A549 (cell line): ENCODE measurements at regions not wholly inside any gene's neighbourhood (a gene's known extent, or its start where the extent isn't known, plus 50 kb on each side); places are given as distances from the start of the nearest gene placed in this dataset.

Experiments
- ATAC-seq, 2 experiments: fragments of 200-7000 bp in 1 of 2; fragments of >200 bp in 1 of 2; cut with Nextera tagmentation in 1 of 2; cut with Tn5 transposase in 1 of 2; 3 replicates each; pipeline versions ENCODE4 v1.8.0 to v1.9.1; 2018 to 2020; ENCODE audit warnings: mild to moderate bottlenecking in 1 of 2, moderate library complexity in 1 of 2
- CTCF ChIA-PET: fragments of 300-600 bp; sonication (Branson Sonifier 250); formaldehyde crosslinking; extraction: SDS; loops from one replicate; lab custom pipeline; 2021; ENCODE audit warnings: antibody characterized with exemption, inconsistent platforms; lab: Yijun Ruan, JAX
- POLR2A ChIA-PET: fragments of 350-600 bp; formaldehyde crosslinking; extraction: SDS; loops from one replicate; lab custom pipeline; 2021; ENCODE audit warnings: antibody characterized with exemption, inconsistent platforms; lab: Yijun Ruan, JAX
- DNase-seq, 2 experiments: peaks; one replicate each; pipeline versions ENCODE4 v3.0.0 to v3.0.0-alpha.2; 2011 to 2016; ENCODE audit warnings: low read depth in 1 of 2, low spot score in 1 of 2
- FAIRE-seq: peaks from 2 replicates; lab custom pipeline; 2011; peaks lifted over from hg19 to GRCh38; lab: Jason Lieb, UNC
- H3K27ac ChIP-seq, 2 experiments: fragments of >200 bp; sonication (Bioruptor Twin); formaldehyde crosslinking; 3 replicates each; pipeline ENCODE4 v1.5.1; 2016 to 2017
- H3K4me1 ChIP-seq: fragments of >200 bp; sonication (Bioruptor Twin); formaldehyde crosslinking; 3 replicates; pipeline ENCODE4 v1.6.1; 2016
- H3K4me2 ChIP-seq: fragments of >200 bp; sonication (Bioruptor Twin); formaldehyde crosslinking; 3 replicates; pipeline ENCODE4 v1.6.1; 2016
- H3K4me3 ChIP-seq: fragments of >200 bp; sonication (Bioruptor Twin); formaldehyde crosslinking; 3 replicates; pipeline ENCODE4 v1.5.1; 2016
- H3K9me3 ChIP-seq: fragments of >200 bp; sonication (Bioruptor Twin); formaldehyde crosslinking; 3 replicates; pipeline ENCODE4 v1.6.1; 2016
- ATOH8 ChIP-seq: fragments of 250-450 bp; sonication (Bioruptor Pico); IDR thresholded peaks from 2 replicates; pipeline ENCODE4 v1.5.0; 2020; ENCODE audit warnings: low read depth, mild to moderate bottlenecking, moderate library complexity
- BHLHE40 ChIP-seq: IDR thresholded peaks from 2 replicates; pipeline ENCODE4 v1.6.1; 2012; ENCODE audit warnings: low read depth, low read length, inconsistent platforms
- CBX8 ChIP-seq: fragments of 200-600 bp; sonication (generic); IDR thresholded peaks from 2 replicates; pipeline ENCODE4 v1.6.1; 2016
- CEBPB ChIP-seq, 2 experiments: fragments of >200 bp in 1 of 2; sonication (Bioruptor Twin) in 1 of 2; formaldehyde crosslinking in 1 of 2; IDR thresholded peaks; 2 replicates each; pipeline ENCODE4 v1.6.1; 2012 to 2016
- CHD2 ChIP-seq: fragments of 150-350 bp; IDR thresholded peaks from 2 replicates; pipeline ENCODE4 v1.6.1; 2014; ENCODE audit warnings: low read length; ENCODE audit not compliant: partially characterized antibody
- CHD4 ChIP-seq: fragments of 200-600 bp; sonication (generic); IDR thresholded peaks from 2 replicates; pipeline ENCODE4 v1.6.1; 2016; ENCODE audit warnings: antibody characterized with exemption, mild to moderate bottlenecking, borderline replicate concordance
- EHF ChIP-seq: fragments of 250-450 bp; sonication (Bioruptor Pico); IDR thresholded peaks from 2 replicates; pipeline ENCODE4 v1.5.0; 2020; ENCODE audit warnings: mild to moderate bottlenecking
- ESRRA ChIP-seq: fragments of 150-350 bp; IDR thresholded peaks from 2 replicates; pipeline ENCODE4 v1.6.1; 2014; ENCODE audit warnings: mild to moderate bottlenecking, low read length, borderline replicate concordance
- FOSB ChIP-seq: fragments of 250-450 bp; sonication (Bioruptor Pico); IDR thresholded peaks from 2 replicates; pipeline ENCODE4 v1.5.0; 2020; ENCODE audit warnings: mild to moderate bottlenecking, moderate library complexity
- GATA3 ChIP-seq: IDR thresholded peaks from 2 replicates; pipeline ENCODE4 v1.6.1; 2012; ENCODE audit warnings: borderline replicate concordance
- HOXB13 ChIP-seq: fragments of 250-450 bp; sonication (Bioruptor Pico); IDR thresholded peaks from 2 replicates; pipeline ENCODE4 v1.5.0; 2020; ENCODE audit warnings: low read depth, mild to moderate bottlenecking, moderate library complexity
- HOXB5 ChIP-seq: fragments of 250-450 bp; sonication (Bioruptor Pico); IDR thresholded peaks from 2 replicates; pipeline ENCODE4 v1.5.0; 2020; ENCODE audit warnings: mild to moderate bottlenecking, moderate library complexity
- MAZ ChIP-seq: fragments of 150-350 bp; IDR thresholded peaks from 2 replicates; pipeline ENCODE4 v1.6.1; 2014; ENCODE audit warnings: antibody characterized with exemption, low read depth, low read length, borderline replicate concordance
- MYC ChIP-seq: IDR thresholded peaks from 2 replicates; pipeline ENCODE4 v1.6.1; 2012; ENCODE audit warnings: mild to moderate bottlenecking, inconsistent platforms, low read length, improper control_type of control experiment, borderline replicate concordance
- NR3C1 ChIP-seq: fragments of >200 bp; sonication (Bioruptor Twin); formaldehyde crosslinking; IDR thresholded peaks from 3 replicates; pipeline ENCODE4 v1.6.1; 2017
- PBX3 ChIP-seq: IDR thresholded peaks from 2 replicates; pipeline ENCODE4 v1.6.1; 2012
- POLR2A ChIP-seq: IDR thresholded peaks from 2 replicates; pipeline ENCODE4 v1.6.1; 2012; ENCODE audit warnings: mild to moderate bottlenecking, low read length
- RARB ChIP-seq: fragments of 250-450 bp; sonication (Bioruptor Pico); IDR thresholded peaks from 2 replicates; pipeline ENCODE4 v1.8.0; 2021; ENCODE audit warnings: mild to moderate bottlenecking, moderate library complexity
- REST ChIP-seq: fragments of 200-600 bp; sonication (generic); IDR thresholded peaks from 2 replicates; pipeline ENCODE4 v1.6.1; 2016; ENCODE audit warnings: antibody characterized with exemption, mild to moderate bottlenecking, moderate library complexity
- RFX5 ChIP-seq: fragments of 450-650 bp; IDR thresholded peaks from 2 replicates; pipeline ENCODE4 v1.7.1; 2014; ENCODE audit warnings: antibody characterized with exemption, mild to moderate bottlenecking, moderate library complexity
- RNF2 ChIP-seq: fragments of 200-600 bp; sonication (generic); IDR thresholded peaks from 2 replicates; pipeline ENCODE4 v1.6.1; 2016; ENCODE audit warnings: low read depth, mild to moderate bottlenecking, antibody characterized with exemption, moderate library complexity, borderline replicate concordance
- USF2 ChIP-seq: fragments of 450-650 bp; IDR thresholded peaks from 2 replicates; pipeline ENCODE4 v1.6.1; 2014; ENCODE audit warnings: antibody characterized with exemption
- ZC3H11A ChIP-seq: fragments of 450-650 bp; IDR thresholded peaks from 2 replicates; pipeline ENCODE4 v1.6.1; 2014; ENCODE audit warnings: antibody characterized with exemption, mild to moderate bottlenecking
- ZFP36 ChIP-seq: fragments of 450-650 bp; IDR thresholded peaks from 2 replicates; pipeline ENCODE4 v1.6.1; 2014; ENCODE audit warnings: borderline replicate concordance; ENCODE audit not compliant: partially characterized antibody
- WGBS: methylation state at CpG from one replicate; pipeline ENCODE4 v1.1.6; 2017; ENCODE audit errors: missing lambda C conversion rate; 5-methylcytosine and 5-hydroxymethylcytosine counted together
- TF ChIP-seq, protein P1 (sequence below): fragments of >200 bp; sonication (Bioruptor Twin); formaldehyde crosslinking; IDR thresholded peaks from 2 replicates; pipeline ENCODE4 v1.6.1; 2016
- TF ChIP-seq, protein P2 (sequence below): fragments of >200 bp; sonication (Bioruptor Twin); formaldehyde crosslinking; IDR thresholded peaks from 3 replicates; pipeline ENCODE4 v1.6.1; 2016

- Histone ChIP-seq H3K9me3 (no peaks in the 10 kb centered on the region), H3K27ac (no peak overlapping the region), H3K4me1 (no peaks in the 10 kb centered on the region), H3K4me3 (no peak overlapping the region), H3K4me2 (no peak overlapping the region)
- FAIRE-seq, result no peak
- ATAC-seq, result no peak
- DNase-seq, result no peak
- POLR2A ChIA-PET, result no interaction called here
- WGBS, result 9% methylated on average over 2 of the region's 2 CpGs
- no peak for TF ChIP-seq CHD4
- no peak for TF ChIP-seq PBX3
- no peak for TF ChIP-seq CHD2
- no peak for TF ChIP-seq BHLHE40
- no peak for TF ChIP-seq RFX5
- TF ChIP-seq ZFP36, result no peak
- TF ChIP-seq EHF (CRISPR knock-in tag), result no peak
- TF ChIP-seq RARB (CRISPR knock-in tag), result no peak
- TF ChIP-seq, protein P1, sequence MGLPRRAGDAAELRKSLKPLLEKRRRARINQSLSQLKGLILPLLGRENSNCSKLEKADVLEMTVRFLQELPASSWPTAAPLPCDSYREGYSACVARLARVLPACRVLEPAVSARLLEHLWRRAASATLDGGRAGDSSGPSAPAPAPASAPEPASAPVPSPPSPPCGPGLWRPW, result no peak
- no peak for TF ChIP-seq RNF2
- CTCF ChIA-PET, result no interaction called here
Observed at GRCh38 chr4:22245294-22245693, 270.6 kb downstream of the ADGRA3 start.

DNA sequence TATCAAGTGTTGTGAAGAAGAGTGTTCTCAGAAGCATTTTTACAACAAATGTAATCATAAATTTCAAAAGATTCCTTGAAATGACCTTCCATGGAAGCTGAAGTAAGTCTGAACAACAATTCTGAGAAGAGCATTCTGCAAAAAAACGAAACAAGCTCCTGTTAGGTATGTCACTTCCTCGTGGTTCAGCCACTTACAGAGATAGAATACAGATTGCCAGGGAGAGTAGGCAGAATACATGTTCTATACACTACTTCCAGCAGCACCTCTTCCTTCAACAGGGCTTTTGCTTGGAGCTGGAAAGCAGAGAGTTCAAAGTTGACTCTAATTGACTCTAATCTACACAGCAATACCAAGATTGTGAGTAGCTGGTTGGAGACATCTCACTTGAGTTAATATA is 274.5 kb downstream of the ADGRA3 start:
- no peak for TF ChIP-seq HOXB13 (CRISPR knock-in tag)
- no peak for TF ChIP-seq ESRRA
- no peak for TF ChIP-seq CBX8
- no peak for TF ChIP-seq USF2
- TF ChIP-seq FOSB (CRISPR knock-in tag), result no peak
- TF ChIP-seq MAZ, result no peak
- TF ChIP-seq BHLHE40, result no peak
- TF ChIP-seq CEBPB (IDR thresholded peaks at IDR 0.05), result no peak
- TF ChIP-seq NR3C1, result no peak
- no peak for TF ChIP-seq CHD2
- TF ChIP-seq MYC, result no peak
- no peak for TF ChIP-seq ZC3H11A
- TF ChIP-seq POLR2A, result no peak
- TF ChIP-seq, protein P2, sequence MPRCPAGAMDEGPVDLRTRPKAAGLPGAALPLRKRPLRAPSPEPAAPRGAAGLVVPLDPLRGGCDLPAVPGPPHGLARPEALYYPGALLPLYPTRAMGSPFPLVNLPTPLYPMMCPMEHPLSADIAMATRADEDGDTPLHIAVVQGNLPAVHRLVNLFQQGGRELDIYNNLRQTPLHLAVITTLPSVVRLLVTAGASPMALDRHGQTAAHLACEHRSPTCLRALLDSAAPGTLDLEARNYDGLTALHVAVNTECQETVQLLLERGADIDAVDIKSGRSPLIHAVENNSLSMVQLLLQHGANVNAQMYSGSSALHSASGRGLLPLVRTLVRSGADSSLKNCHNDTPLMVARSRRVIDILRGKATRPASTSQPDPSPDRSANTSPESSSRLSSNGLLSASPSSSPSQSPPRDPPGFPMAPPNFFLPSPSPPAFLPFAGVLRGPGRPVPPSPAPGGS, result no peak
- TF ChIP-seq GATA3, result no peak
- TF ChIP-seq ATOH8 (CRISPR knock-in tag), result no peak
- no peak for TF ChIP-seq HOXB5 (CRISPR knock-in tag)
- TF ChIP-seq REST, result no peak
- FAIRE-seq (no peak), ATAC-seq (no peak), DNase-seq (no peak)
- no peaks in the 10 kb centered on the region for H3K9me3 ChIP-seq
- no peaks in the 10 kb centered on the region for H3K4me1 ChIP-seq
- WGBS, result 0% methylated on average over 2 of the region's 2 CpGs
- H3K4me3 ChIP-seq, result no peak overlapping the region
- no peak overlapping the region for H3K27ac ChIP-seq
- no peak overlapping the region for H3K4me2 ChIP-seq
- ChIA-PET POLR2A (no interaction called here), CTCF (no interaction called here)
